SK-N-MC (cell line): ENCODE measurements at regions not wholly inside any gene's neighbourhood (a gene's known extent, or its start where the extent isn't known, plus 50 kb on each side); places are given as distances from the start of the nearest gene placed in this dataset.

Experiments
- EZH2 ChIP-seq: fragments of 200-600 bp; sonication (generic); IDR thresholded peaks from one replicate; pipeline ENCODE4 v1.6.1; 2017; ENCODE audit warnings: antibody characterized with exemption
- FOXP2 ChIP-seq: optimal IDR thresholded peaks from 2 replicates; pipeline ENCODE3; 2011; ENCODE audit warnings: mild to moderate bottlenecking, moderate library complexity; ENCODE audit not compliant: insufficient read depth; ENCODE audit errors: extremely low read length, control extremely low read depth
- POLR2AphosphoS5 ChIP-seq: IDR thresholded peaks from 2 replicates; pipeline ENCODE4 v1.6.1; 2012; ENCODE audit warnings: mild to moderate bottlenecking, low read depth, low read length, borderline replicate concordance

DNA sequence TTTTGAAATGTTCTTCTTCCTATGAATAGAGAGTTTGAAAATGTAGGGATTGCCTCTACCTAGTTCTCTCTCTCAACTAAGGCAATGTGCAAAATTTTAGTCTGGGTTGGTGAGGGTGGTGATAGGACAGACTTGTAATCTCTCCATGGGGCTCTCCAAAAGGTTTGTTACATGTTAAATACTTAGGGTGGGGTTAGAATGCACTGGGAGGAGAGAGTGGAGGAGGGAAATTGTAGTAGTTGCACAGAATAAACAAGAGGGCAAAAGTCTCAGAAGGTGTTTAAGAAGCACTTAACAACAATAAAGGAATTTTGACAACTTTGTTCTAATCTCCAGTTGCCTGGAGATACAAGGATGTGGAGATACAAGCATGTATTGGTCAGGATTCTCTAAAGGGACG is 230.4 kb downstream of the NECTIN3 start:
- TF ChIP-seq POLR2AphosphoS5 (no peak), FOXP2 (no peak), EZH2 (no peak)
